Upper lobe of left lung (tissue), 6 donors: ENCODE measurements at regions not wholly inside any gene's neighbourhood (a gene's known extent, or its start where the extent isn't known, plus 50 kb on each side); places are given as distances from the start of the nearest gene placed in this dataset.

Experiments used
- ATAC-seq, 2 donors: fragments of 200-7000 bp; cut with Tn5 transposase; one replicate each; pipeline ENCODE4 v1.9.1; 2022; ENCODE audit warnings: mild to moderate bottlenecking in 2 of 2, moderate library complexity in 2 of 2; ENCODE audit not compliant: low FRiP score in 2 of 2
- DNase-seq, 2 donors: peaks; one replicate each; pipeline ENCODE4 v3.0.0-alpha.2; 2019 to 2020
- H3K27ac ChIP-seq, 4 donors: fragments of 200-600 bp; sonication (generic); one replicate each; pipeline ENCODE4 v1.5.1; 2016 to 2019
- H3K27me3 ChIP-seq, 4 donors: fragments of 200-600 bp; sonication (generic); one replicate each; pipeline ENCODE4 v1.5.1; 2017 to 2019
- H3K36me3 ChIP-seq, 4 donors: fragments of 200-600 bp; sonication (generic); one replicate each; pipeline ENCODE4 v1.5.1; 2016 to 2019
- H3K4me1 ChIP-seq, 4 donors: fragments of 200-600 bp; sonication (generic); one replicate each; pipeline ENCODE4 v1.5.1; 2018 to 2019
- H3K4me3 ChIP-seq, 4 donors: fragments of 200-600 bp; sonication (generic); one replicate each; pipeline ENCODE4 v1.5.1; 2017 to 2019; ENCODE audit warnings: mild to moderate bottlenecking in 2 of 4, moderate library complexity in 1 of 4
- H3K9me3 ChIP-seq, 4 donors: fragments of 200-600 bp; sonication (generic); one replicate each; pipeline ENCODE4 v1.5.1; 2018 to 2019
- EP300 ChIP-seq, 4 donors: sonication (generic); formaldehyde crosslinking; IDR thresholded peaks; one replicate each; pipeline ENCODE4 v1.5.1; 2017; ENCODE audit warnings: antibody characterized with exemption in 4 of 4, control low read depth in 2 of 4
- POLR2A ChIP-seq, 4 donors: fragments of 450-650 bp; IDR thresholded peaks; one replicate each; pipeline ENCODE4 v1.5.1; 2016 to 2017; ENCODE audit warnings: antibody characterized with exemption in 4 of 4, mild to moderate bottlenecking in 2 of 4
- POLR2AphosphoS5 ChIP-seq, 2 donors: sonication (generic); formaldehyde crosslinking; IDR thresholded peaks; one replicate each; pipeline ENCODE4 v1.5.1; 2017; ENCODE audit warnings: antibody characterized with exemption in 2 of 2
- WGBS, 2 donors: methylation state at CpG; one replicate each; pipeline ENCODE4 v1.1.5; 2017 to 2018; 5-methylcytosine and 5-hydroxymethylcytosine counted together
- TF ChIP-seq, protein P1 (sequence below), 6 experiments: fragments of 450-650 bp in 4 of 6; fragments of 200-600 bp in 2 of 6; sonication (generic) in 2 of 6; IDR thresholded peaks; one replicate each; pipeline ENCODE4 v1.5.1; 2016 to 2019; ENCODE audit warnings: antibody characterized with exemption in 6 of 6
- donor health status: DM: no; HTN: no; CAD: no; lungs with moderate emphysema.
- donor health status: DM: no; HTN: yes; CAD: no; lungs with severe emphysema.

DNA sequence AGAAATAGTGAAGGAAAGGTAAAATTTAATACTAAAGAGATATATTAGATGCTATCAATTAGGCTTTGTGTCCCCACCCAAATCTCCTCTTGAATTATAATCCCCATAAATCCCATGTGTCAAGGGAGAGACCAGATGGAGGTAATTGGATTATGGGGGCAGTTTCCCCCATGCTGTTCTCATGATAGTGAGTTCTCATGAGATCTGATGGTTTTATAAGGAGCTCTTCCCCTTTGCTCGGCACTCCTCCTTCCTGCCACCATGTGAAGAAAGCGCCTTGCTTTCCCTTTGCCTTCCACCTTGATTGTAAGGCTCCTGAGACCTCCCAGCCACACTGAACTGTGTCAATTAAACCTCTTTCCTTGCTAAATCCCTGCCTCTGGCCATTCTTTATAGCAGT is 697.0 kb upstream of the RGMB start:
- no peak overlapping the region for H3K27ac ChIP-seq
- H3K9me3 ChIP-seq, result no peaks in the 10 kb centered on the region
- no peaks in the 10 kb centered on the region for H3K4me1 ChIP-seq
- H3K4me3 ChIP-seq, result no peak overlapping the region
- H3K27me3 ChIP-seq, result no peaks in the 10 kb centered on the region
- WGBS, 2 donors, result 77% methylated on average over 2 of the region's 2 CpGs
- no peak for ATAC-seq
- no peaks in the 10 kb centered on the region for H3K36me3 ChIP-seq
- DNase-seq, result no peak
- TF ChIP-seq, protein P1, sequence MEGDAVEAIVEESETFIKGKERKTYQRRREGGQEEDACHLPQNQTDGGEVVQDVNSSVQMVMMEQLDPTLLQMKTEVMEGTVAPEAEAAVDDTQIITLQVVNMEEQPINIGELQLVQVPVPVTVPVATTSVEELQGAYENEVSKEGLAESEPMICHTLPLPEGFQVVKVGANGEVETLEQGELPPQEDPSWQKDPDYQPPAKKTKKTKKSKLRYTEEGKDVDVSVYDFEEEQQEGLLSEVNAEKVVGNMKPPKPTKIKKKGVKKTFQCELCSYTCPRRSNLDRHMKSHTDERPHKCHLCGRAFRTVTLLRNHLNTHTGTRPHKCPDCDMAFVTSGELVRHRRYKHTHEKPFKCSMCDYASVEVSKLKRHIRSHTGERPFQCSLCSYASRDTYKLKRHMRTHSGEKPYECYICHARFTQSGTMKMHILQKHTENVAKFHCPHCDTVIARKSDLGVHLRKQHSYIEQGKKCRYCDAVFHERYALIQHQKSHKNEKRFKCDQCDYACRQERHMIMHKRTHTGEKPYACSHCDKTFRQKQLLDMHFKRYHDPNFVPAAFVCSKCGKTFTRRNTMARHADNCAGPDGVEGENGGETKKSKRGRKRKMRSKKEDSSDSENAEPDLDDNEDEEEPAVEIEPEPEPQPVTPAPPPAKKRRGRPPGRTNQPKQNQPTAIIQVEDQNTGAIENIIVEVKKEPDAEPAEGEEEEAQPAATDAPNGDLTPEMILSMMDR (IDR thresholded peaks at IDR 0.05), result no peak
- TF ChIP-seq POLR2AphosphoS5 (IDR thresholded peaks at IDR 0.05) (no peak), EP300 (IDR thresholded peaks at IDR 0.05) (no peak), POLR2A (IDR thresholded peaks at IDR 0.05) (no peak)

DNA sequence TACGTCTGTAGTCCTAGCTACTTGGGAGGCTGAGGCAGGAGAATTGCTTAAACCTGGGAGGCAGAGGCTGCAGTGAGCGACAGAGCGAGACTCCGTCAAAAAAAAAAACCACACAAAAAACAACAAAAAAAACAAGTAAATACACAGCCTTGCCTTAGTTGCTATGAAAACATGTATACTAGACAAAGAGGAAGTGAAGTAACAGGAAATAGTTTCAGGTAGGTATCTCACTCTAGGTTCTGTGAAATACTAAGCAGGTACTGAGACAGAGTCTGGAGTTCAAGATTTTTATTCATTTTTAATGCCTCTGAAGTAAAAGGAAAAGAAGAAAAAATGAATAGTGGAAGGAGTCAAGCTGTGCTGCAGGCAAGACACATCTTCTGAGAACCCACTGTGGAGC is 687.9 kb upstream of the RGMB start:
- TF ChIP-seq, protein P1 (IDR thresholded peaks at IDR 0.05), result no peak
- TF ChIP-seq POLR2A (IDR thresholded peaks at IDR 0.05) (no peak), POLR2AphosphoS5 (IDR thresholded peaks at IDR 0.05) (no peak), EP300 (IDR thresholded peaks at IDR 0.05) (no peak)
- no peak overlapping the region for H3K4me3 ChIP-seq
- H3K27ac ChIP-seq, result no peak overlapping the region
- 93 to 98% methylated on average over 4 of the region's 4 CpGs for WGBS, 2 donors
- no peaks in the 10 kb centered on the region for H3K9me3 ChIP-seq
- H3K27me3 ChIP-seq, result no peaks in the 10 kb centered on the region
- H3K36me3 ChIP-seq, result no peaks in the 10 kb centered on the region
- no peak for DNase-seq
- no peak for ATAC-seq
- H3K4me1 ChIP-seq, result no peaks in the 10 kb centered on the region

DNA sequence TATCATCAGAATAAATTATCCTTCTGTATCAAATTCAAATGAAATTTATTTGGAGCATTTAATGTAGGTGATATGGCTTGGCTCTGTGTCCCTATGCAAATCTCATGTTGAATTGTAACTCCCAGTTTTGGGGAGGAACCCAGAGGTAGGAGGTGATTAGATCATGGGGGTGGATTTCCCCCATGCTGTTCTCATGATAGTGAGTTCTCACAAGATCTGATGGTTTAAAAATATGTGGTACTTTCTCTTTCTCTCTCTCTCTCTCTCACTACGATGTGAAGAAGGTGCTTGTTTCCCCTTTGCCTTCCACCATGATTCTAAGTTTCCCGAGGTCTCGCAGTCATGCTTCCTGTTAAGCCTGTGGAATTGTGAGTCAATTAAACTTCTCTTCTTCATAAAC is 678.4 kb upstream of the RGMB start:
- Histone ChIP-seq H3K36me3 (no peaks in the 10 kb centered on the region), H3K9me3 (no peaks in the 10 kb centered on the region), H3K4me1 (no peaks in the 10 kb centered on the region), H3K4me3 (no peak overlapping the region), H3K27ac (no peak overlapping the region), H3K27me3 (no peaks in the 10 kb centered on the region)
- no peak for ATAC-seq
- no peak for DNase-seq
- 65 to 87% methylated on average over 3 of the region's 3 CpGs for whole genome bisulfite sequencing, 2 donors
- no peak for TF ChIP-seq POLR2AphosphoS5 (IDR thresholded peaks at IDR 0.05)
- TF ChIP-seq, protein P1 (IDR thresholded peaks at IDR 0.05), result no peak
- TF ChIP-seq EP300 (IDR thresholded peaks at IDR 0.05), result no peak
- no peak for TF ChIP-seq POLR2A (IDR thresholded peaks at IDR 0.05)

DNA sequence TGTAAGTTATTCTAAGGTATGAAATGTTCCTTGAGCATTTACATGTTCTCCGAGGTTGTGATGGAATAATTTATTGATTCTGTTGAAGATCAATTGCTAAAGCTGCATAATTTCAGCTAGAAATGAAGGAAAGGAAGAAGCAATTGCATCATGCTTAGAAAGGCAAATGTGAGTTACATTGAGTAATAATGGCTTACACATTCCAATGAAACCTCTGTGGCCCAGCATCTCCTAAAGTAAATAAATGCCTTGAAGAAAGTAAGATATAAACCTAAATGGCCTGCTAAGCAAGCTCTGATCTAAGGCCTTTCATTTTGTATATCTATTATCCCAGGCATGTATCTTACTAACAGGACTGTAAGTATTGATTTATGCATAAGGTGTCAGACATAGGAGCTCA is 677.3 kb upstream of the RGMB start:
- WGBS, 2 donors, result 56 to 58% methylated on average over 1 of the region's 1 CpG
- DNase-seq, result no peak
- Histone ChIP-seq H3K4me1 (no peaks in the 10 kb centered on the region), H3K36me3 (no peaks in the 10 kb centered on the region), H3K27ac (no peak overlapping the region), H3K27me3 (no peaks in the 10 kb centered on the region), H3K4me3 (no peak overlapping the region), H3K9me3 (no peaks in the 10 kb centered on the region)
- ATAC-seq, result no peak
- TF ChIP-seq, protein P1 (IDR thresholded peaks at IDR 0.05), result no peak
- TF ChIP-seq POLR2AphosphoS5 (IDR thresholded peaks at IDR 0.05) (no peak), EP300 (IDR thresholded peaks at IDR 0.05) (no peak), POLR2A (IDR thresholded peaks at IDR 0.05) (no peak)

DNA sequence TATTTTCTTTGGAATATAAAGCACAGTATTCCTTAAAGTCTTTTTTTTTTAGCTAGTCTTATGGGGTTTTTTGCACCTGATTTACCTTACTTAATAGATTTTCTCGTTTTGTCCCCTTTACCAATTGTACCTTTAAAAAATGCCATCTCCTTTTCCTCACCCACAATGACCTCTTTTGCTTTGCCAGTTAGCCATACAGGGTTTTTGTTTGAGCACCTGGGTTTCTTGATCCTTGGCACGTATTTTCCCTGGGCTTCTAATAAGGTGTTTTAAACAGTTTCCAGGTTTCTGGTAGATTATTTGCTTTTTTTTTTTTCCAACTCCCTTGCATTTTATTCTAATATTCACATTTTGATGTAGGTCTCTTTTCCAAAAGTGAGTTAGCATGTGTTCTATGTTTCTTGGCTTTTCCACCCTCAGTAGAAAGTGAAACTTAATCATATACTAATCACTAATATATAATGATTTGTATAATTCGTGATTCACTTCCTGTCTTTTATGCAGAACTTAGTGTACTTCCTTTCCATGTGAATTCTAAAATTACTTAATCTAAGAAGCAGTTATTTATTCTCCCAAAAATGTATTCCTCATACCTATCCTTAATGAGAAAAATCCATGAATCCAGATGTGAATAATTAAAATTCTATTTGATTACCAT is 673.9 kb upstream of the RGMB start:
- no peak overlapping the region for H3K27ac ChIP-seq
- H3K4me3 ChIP-seq, result no peak overlapping the region
- DNase-seq, result no peak
- ATAC-seq, result no peak
- no peaks in the 10 kb centered on the region for H3K4me1 ChIP-seq
- H3K36me3 ChIP-seq, result no peaks in the 10 kb centered on the region
- no peaks in the 10 kb centered on the region for H3K9me3 ChIP-seq
- WGBS, 2 donors, result 66 to 73% methylated on average over 3 of the region's 3 CpGs
- H3K27me3 ChIP-seq, result no peaks in the 10 kb centered on the region
- no peak for TF ChIP-seq POLR2AphosphoS5 (IDR thresholded peaks at IDR 0.05)
- no peak for TF ChIP-seq POLR2A (IDR thresholded peaks at IDR 0.05)
- TF ChIP-seq EP300 (IDR thresholded peaks at IDR 0.05), result no peak
- TF ChIP-seq, protein P1 (IDR thresholded peaks at IDR 0.05), result no peak
